Germinal center (tissue), 1 donor: ENCODE measurements at regions not wholly inside any gene's neighbourhood (a gene's known extent, or its start where the extent isn't known, plus 50 kb on each side); places are given as distances from the start of the nearest gene placed in this dataset.
"Not testable (repeated sequence)": the region's sequence is repeated elsewhere in the genome, so short reads cannot be mapped to it uniquely, and the experiment has no call there.

Experiments used
- DNase-seq: peaks from one replicate; pipeline ENCODE4 v3.0.0; 2012; ENCODE audit warnings: mixed read lengths, low spot score

DNA sequence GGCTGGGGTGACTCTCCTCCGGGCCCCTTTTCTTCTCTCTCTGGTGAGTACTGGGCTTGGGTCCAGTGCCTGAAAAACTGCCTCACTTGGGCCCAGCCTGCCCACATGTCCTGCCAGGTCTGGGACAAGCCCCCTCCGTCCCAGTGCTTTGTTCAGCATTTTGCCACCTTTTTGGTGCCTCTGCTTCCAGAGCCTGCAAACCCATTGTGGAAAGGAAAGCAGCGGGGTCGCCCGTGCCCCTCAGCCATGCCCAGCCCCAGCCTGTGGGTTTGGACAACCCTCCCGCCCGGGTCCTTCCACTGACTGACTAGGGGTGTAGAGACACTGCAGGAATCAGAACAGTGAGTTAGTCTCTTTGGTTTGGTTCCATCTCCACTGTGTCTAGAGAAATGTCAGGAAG is 140.7 kb upstream of the ALKAL2 start:
- DNase-seq = no peak

GRCh38 chr2:426696-427095 is 138.8 kb upstream of the ALKAL2 start:
- DNase-seq = not testable (repeated sequence)

- no peak for DNase-seq
Observed at GRCh38 chr2:425947-426346, 138.1 kb upstream of the ALKAL2 start.

DNA sequence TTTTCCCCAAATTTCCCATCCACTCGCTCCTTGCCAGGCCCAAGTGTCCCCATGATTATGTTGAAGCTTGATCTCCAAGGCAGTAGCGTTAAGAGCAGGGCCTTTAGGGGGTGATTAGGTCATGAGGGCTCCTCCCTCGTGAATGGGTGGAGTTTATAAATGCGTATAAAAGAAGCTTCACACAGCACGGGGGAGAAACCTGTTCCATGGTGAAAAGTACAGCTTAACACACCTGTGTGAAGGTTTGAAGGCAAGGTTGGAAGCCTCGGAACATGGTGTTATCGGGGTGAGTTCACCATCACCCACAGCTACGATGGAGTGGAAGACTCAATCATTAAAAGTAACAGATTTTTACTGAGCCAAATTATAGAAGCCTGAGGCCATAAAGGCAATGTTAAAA is 137.4 kb upstream of the ALKAL2 start:
- DNase-seq = no peak

GRCh38 chr2:424306-425171 is 136.6 kb upstream of the ALKAL2 start:
- DNase-seq = no peak

- DNase-seq = no peak
Observed at GRCh38 chr2:423479-423878, 135.6 kb upstream of the ALKAL2 start.

DNA sequence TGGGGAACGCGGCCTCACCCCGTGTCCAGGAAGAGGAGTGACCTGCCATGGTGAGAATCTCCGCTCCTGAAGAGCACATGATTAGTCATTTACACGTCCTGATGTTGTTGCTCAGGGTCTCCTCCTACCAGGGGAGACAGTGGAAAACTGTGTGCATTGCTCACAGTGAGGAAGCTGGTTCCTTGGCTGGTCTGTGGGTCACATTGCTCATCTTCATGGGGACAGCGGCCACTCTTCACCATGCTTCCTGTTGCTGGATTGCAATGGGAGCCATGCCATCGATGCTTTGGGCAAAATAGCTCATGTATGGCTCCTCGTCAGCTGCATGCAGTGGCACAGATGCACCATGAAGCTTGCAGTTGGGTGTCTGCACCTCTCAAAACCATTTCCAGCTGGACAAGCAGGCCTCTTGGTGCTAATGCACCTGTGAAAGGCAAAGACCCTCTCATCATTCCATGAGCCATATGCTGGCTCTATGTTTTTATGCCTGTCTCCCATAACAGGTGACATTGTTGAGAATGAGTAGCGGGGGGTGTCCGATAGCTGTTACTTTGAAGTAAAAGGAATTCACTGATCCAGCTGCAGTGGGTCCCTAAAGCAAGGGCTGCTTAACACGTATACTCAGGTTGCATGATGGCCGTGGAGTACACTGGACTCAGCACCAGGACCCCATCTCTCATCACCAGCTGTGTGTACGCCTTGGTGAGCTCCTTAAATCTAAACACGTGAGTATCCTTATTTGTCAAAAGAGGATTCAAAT is 135.0 kb upstream of the ALKAL2 start:
- no peak for DNase-seq

DNA sequence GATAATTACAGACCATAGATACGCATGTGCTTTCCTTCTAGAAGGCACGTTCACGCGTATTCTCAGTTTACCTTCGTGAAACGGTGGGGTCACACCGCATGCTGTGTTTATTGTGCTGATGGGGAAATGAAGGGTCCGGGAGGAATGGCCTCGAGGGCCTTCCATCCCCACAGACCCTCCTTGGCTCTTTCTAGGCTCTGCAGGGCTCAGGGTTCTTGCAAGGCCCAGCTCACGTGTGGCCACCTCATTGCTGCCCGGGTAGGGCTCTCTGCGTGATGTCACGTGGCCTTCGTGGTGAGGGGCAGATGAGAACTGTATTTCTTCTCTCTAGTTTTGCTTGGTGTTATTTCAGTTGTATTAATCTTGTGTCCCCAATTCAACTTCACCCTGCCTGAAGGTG is 133.5 kb upstream of the ALKAL2 start:
- DNase-seq = no peak

DNA sequence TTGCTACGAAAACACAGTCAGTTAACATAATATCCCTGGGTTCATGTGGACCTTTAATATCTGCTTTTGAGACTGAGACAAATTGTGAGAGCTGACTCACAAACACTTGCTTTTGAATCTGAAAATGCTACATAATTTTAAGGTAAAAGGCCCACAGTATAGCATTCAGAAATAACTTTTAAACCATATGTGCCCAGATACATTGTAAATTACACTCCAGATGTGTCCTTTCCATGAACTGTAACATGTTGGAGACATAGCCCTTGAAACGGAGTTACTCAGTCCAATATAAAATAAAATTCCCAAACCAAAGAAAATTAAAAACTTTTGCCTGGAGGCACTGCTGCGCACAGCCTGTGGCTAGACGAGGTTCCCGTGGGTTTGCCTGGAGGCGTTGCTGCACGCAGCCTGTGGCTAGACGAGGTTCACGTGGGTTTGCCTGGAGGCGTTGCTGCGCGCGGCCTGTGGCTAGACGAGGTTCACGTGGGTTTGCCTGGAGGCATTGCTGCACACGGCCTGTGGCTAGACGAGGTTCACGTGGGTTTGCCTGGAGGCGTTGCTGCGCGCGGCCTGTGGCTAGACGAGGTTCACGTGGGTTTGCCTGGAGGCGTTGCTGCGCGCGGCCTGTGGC is 131.9 kb upstream of the ALKAL2 start:
- no peak for DNase-seq

- DNase-seq = no peak
Observed at GRCh38 chr2:417662-418061, 129.8 kb upstream of the ALKAL2 start.

DNA sequence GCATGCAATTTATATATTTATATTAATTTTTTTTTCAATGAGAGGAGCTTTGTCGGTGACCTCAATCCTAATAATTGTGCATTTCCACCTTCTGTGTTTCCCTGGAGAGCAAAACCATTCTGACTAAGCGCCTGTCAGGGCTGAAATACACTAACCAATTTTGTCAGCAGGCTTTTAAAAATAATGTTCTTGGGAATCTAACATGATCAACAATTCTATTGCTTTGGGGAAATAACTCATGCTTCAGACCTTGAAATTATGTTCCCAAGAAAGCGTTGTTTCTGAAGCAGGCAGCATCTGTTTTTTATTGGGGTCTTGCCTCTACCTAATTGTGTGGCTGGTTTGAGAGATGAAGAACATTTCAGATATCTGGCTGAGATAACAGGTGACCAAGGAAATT is 129.1 kb upstream of the ALKAL2 start:
- DNase-seq = no peak

- DNase-seq = no peak
Observed at GRCh38 chr2:415986-416610, 128.2 kb upstream of the ALKAL2 start.

- DNase-seq = no peak
Observed at GRCh38 chr2:409523-409922, 121.6 kb upstream of the ALKAL2 start.

GRCh38 chr2:407630-408029 is 119.7 kb upstream of the ALKAL2 start:
- DNase-seq = no peak

GRCh38 chr2:406876-407275 is 119.0 kb upstream of the ALKAL2 start:
- no peak for DNase-seq

DNA sequence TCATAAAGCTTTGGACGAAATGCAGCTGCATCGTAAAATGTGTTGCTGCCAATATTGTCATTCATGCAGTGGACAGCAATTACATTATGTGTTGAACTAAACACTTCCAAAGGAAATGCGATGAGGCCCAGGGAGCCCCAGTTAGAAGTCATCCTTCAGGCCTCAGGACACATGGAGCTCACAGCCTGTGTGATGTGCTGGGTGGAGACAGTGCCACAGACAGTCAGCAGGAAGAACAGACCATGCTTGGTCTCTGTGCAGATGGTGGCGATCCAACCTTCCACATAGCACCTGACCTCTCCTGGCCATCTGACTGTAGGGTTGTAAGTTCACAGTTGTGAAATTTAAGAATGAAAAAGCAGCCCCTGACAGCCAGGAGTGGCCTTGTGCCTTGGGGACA is 118.3 kb upstream of the ALKAL2 start:
- DNase-seq = no peak

- DNase-seq = no peak
Observed at GRCh38 chr2:404581-404980, 116.7 kb upstream of the ALKAL2 start.

DNA sequence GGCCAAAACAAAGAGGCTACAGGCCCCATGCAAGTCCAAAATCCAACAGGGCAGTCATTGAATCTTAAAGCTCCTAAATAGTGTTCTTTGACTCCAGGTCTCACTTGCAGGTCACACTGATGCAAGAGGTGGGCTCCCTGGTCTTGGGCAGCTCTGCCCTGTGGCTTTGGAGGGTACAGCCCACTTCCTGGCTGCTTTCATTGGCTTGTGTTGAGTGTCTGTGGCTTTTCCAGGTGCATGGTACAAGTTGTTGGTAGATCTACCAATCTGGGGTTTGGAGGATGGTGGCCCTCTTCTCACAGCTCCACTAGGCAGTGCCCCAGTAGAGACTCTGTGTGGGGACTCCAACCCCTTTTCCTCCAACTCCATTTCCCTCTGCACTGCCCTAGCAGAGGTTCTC is 115.8 kb upstream of the ALKAL2 start:
- DNase-seq = no peak

- DNase-seq = no peak
Observed at GRCh38 chr2:402721-403120, 114.8 kb upstream of the ALKAL2 start.

DNA sequence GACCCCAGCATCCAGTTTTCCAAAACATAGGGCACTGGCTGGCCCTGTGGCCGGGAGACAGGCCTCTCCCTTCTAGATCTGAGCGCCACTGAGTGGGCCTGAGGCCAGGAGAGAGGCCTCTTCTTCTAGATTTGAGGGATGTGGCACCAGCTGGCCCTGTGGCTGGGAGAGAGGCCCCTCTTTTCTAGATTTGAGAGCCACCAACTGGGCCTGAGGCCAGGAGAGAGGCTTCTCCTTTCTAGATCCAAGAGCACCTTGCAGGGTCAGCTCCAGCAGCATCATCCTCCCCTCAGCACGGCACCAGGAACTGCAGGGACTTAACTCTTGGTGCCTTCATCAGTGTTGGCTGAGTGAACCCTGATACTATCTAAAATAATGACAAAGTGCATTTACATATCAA is 114.3 kb upstream of the ALKAL2 start:
- no peak for DNase-seq

DNA sequence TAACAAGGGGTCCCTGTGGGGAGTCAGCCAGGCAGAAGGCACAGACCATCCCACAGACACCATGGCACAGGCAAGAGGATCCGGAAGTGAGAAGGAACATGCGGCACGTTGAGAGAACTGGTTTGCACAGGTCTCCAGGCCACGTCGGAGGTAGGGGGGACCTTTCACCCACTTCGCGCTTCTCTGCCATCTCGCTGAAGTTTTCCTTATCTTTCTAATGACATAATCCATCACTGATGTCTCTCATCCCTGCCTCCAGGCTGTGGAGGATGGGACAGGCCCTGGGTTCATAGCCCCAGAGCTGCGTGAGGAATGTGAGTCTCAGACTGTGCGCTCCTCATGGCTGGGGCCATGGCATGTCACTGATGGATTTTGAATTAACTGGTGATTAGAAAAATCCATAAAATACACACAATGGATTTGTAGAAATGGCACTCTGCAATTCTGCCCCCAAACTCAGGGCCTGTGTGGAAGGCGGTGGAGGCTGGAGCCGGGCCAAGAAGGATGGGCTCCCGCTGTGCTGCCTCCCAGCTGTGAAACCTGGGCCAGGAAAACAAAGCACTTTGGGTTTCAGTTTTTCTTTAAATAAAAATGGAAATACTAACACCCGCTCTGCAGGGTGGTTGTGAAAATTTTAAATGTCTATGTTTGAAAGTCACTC is 113.3 kb upstream of the ALKAL2 start:
- DNase-seq = no peak

- no peak for DNase-seq
Observed at GRCh38 chr2:397926-398325, 110.0 kb upstream of the ALKAL2 start.
